Right renal pelvis (tissue), 4 donors: ENCODE measurements at regions not wholly inside any gene's neighbourhood (a gene's known extent, or its start where the extent isn't known, plus 50 kb on each side); places are given as distances from the start of the nearest gene placed in this dataset.
"Not testable (repeated sequence)": the region's sequence is repeated elsewhere in the genome, so short reads cannot be mapped to it uniquely, and the experiment has no call there.

Source experiments
- DNase-seq, 4 donors: peaks; one replicate each; pipeline ENCODE4 v3.0.0-alpha.2; 2013; ENCODE audit warnings: low read depth in 4 of 4, low spot score in 3 of 4, missing footprints in 1 of 4

GRCh38 chr17:34741967-34742366, 162.6 kb downstream of the TMEM132E start:
- no peak for DNase-seq

GRCh38 chr17:34740565-34741520, 161.5 kb downstream of the TMEM132E start:
- no peak for DNase-seq

GRCh38 chr17:34739386-34739785, 160.0 kb downstream of the TMEM132E start:
- no peak for DNase-seq

GRCh38 chr17:34737673-34738072, 158.3 kb downstream of the TMEM132E start:
- not testable (repeated sequence) for DNase-seq

GRCh38 chr17:34736611-34737010, 157.2 kb downstream of the TMEM132E start:
- no peak for DNase-seq

GRCh38 chr17:34733333-34733732, 154.0 kb downstream of the TMEM132E start:
- no peak for DNase-seq

DNA sequence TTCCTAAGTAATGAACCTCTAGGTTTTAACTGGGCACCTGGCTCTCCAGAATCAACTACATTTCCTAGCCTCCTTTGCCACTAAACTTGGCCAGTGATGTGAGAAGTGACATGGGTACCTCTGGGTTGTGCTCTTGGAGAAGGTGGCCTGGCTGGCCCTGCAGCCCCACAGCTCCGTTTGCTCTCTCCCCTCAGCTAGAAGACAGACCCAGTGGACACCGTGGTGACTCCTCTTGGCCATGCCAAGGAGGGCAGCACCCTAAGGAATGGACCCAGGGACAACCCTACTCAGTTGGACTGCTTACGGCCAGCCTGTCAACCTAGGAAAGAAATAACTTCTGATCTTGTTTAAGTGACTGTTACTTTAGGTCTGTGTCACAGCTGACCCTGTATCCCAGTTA, 151.4 kb downstream of the TMEM132E start:
- DNase-seq, result no peak

- no peak for DNase-seq
Observed at GRCh38 chr17:34728771-34729310, 149.5 kb downstream of the TMEM132E start.

- DNase-seq, result no peak
Observed at GRCh38 chr17:34727601-34728000, 148.2 kb downstream of the TMEM132E start.

- no peak for DNase-seq
Observed at GRCh38 chr17:34726536-34727384, 147.4 kb downstream of the TMEM132E start.

GRCh38 chr17:34725725-34726124, 146.3 kb downstream of the TMEM132E start:
- no peak for DNase-seq

GRCh38 chr17:34725008-34725407, 145.6 kb downstream of the TMEM132E start:
- no peak for DNase-seq

DNA sequence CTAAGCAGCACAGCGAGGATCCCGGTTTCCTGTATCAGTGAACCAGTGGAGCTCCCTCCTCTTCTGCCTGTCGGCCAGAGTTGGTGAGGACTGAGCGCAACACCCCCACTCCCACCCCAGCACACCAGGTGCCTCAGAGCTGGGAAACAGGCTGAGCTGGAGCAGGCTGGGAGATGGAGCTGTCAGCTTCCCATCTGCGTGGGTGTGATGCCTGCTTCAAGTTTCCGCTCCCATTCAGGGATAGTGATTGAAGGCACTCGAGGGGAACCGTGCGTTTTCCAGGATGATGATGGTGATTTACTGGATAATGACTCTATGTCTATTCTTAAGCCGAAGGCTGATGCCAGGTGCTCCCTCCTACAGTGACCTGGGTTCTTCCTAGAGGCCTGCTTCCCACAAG, 144.5 kb downstream of the TMEM132E start:
- peak; percentile 18 to 48 (median 32) for DNase-seq

- no peak for DNase-seq
Observed at GRCh38 chr17:34721326-34721725, 141.9 kb downstream of the TMEM132E start.

GRCh38 chr17:34720760-34721159, 141.4 kb downstream of the TMEM132E start:
- DNase-seq, result no peak

DNA sequence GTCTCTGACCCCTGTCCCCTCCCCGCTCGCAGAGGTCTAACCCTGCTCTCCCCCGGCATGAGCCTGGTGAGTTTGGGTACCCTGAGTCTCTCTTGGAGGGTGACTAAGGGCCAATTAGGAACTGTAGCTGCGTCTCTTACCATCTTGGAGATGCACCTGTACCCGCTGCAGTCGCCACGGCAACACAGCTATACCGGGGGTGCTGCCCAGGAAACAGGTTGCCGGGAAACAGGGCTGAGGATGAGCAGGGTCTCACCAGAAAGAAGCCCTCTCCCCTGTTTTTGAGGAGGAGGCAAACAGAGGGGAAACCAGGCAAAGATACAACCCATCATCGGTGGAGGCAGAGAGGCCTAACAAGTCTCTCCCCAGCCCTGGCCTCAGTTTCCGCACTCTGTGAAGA, 140.2 kb downstream of the TMEM132E start:
- no peak for DNase-seq

DNA sequence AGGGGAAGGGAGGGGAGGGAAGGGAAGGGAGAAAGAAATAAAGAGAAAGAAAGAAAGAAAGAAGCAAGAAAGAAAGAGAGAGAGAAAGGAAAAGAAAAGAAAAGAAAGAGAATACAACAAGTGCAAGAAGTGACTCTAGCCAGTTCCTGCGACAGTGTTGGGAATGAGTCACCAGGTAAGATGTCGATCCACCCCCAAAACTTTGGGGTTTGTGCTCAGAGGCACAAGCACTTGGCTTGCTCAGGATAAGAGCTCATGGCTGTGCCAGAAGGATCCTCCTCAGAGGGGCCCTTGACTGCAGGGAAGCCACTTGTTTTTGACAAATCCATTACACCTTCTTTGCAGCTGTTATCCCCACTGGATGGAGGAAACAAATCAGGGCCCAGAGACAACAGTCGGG, 137.7 kb downstream of the TMEM132E start:
- no peak for DNase-seq

DNA sequence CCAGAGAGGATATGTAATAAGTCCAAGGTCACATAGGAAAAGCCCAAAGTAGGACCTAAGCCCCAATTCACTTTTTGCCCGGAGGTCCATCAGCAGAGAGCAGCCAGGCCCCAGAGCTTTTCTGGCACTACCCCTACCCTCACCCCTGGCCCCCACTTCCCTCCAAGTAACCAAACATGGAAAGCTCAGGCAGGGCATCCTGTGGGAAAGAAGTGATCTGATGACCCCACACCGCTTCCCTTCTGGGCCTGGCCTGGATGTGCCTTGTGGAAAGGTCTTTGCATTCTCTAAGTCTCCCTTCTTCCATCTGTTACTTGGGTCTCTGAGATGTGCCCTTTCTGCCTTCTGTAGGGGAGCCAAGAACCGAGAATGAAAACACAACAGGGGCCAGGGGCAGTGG, 136.9 kb downstream of the TMEM132E start:
- no peak for DNase-seq

GRCh38 chr17:34715504-34715903, 136.1 kb downstream of the TMEM132E start:
- DNase-seq, result no peak

DNA sequence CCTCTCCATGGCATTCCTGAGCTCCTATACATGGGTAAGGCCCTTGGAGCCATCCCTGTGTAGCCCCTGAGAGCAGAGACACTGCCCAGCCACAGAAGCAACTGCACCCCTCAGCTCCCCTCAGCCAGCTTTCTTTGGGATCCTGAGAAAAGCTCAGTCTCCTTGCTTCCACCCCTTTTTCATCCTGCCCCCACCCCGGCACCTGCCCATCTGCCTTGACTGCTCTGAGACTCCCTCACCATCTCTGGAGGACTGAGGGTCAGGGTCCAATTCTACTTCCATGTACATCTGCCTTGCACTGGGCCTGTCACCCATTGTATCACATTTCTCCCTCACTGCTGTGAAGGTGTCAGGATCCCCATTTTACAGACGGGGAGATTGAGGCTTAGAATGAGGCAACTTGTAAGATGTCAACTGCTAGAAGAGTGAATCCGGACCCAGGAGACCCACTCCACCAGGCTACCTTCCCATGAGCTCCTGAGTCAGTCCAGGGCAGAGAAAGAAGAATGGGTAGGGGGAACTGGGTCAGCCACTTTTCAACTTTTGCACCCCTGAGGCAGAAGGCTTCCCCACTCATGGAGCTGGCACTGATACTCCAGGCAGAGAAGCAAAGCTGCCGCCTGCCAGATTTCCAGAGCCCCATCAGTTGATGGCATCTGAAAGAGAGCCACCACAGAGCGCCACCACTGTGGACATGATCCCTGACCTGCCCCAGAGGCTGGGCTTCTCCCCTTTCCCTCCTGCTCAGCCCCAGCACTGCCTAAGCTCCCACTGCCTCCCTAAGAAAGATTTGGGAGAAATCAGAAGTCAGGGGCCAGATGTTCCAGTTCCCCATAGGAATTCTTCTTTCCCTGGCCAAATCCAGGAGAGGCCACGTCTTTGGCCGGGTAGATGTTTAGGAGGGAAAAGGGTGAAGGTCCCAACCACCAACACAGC, 135.4 kb downstream of the TMEM132E start:
- DNase-seq, result no peak
